H4 (cell line): ENCODE measurements at regions not wholly inside any gene's neighbourhood (a gene's known extent, or its start where the extent isn't known, plus 50 kb on each side); places are given as distances from the start of the nearest gene placed in this dataset.

Experiments used
- DNase-seq: peaks from one replicate; pipeline ENCODE4 v3.0.0-alpha.2; 2015; ENCODE audit warnings: low spot score

GRCh38 chr5:67373518-67373917 is 176.9 kb upstream of the CD180 start:
- DNase-seq: no peak

- no peak for DNase-seq
Measured at GRCh38 chr5:67372887-67373286, 176.3 kb upstream of the CD180 start.

GRCh38 chr5:67371924-67372323 is 175.3 kb upstream of the CD180 start:
- DNase-seq: no peak

- no peak for DNase-seq
Measured at GRCh38 chr5:67366691-67367395, 170.2 kb upstream of the CD180 start.

- DNase-seq: no peak
Measured at GRCh38 chr5:67366276-67366675, 169.7 kb upstream of the CD180 start.

GRCh38 chr5:67364381-67364970 is 167.9 kb upstream of the CD180 start:
- DNase-seq: no peak

GRCh38 chr5:67363963-67364362 is 167.4 kb upstream of the CD180 start:
- DNase-seq: no peak

- no peak for DNase-seq
Measured at GRCh38 chr5:67363180-67363709, 166.6 kb upstream of the CD180 start.

- DNase-seq: no peak
Measured at GRCh38 chr5:67361932-67362729, 165.5 kb upstream of the CD180 start.

GRCh38 chr5:67360047-67360446 is 163.4 kb upstream of the CD180 start:
- no peak for DNase-seq

GRCh38 chr5:67358186-67358585 is 161.6 kb upstream of the CD180 start:
- DNase-seq: no peak

- DNase-seq: no peak
Measured at GRCh38 chr5:67355120-67355713, 158.6 kb upstream of the CD180 start.

- DNase-seq: peak; percentile 77
Measured at GRCh38 chr5:67353500-67354450, 157.2 kb upstream of the CD180 start.

GRCh38 chr5:67350618-67351201 is 154.1 kb upstream of the CD180 start:
- DNase-seq: peak; percentile 72

- DNase-seq: peak; percentile 67
Measured at GRCh38 chr5:67350185-67350584, 153.6 kb upstream of the CD180 start.

- no peak for DNase-seq
Measured at GRCh38 chr5:67347821-67348220, 151.2 kb upstream of the CD180 start.

- no peak for DNase-seq
Measured at GRCh38 chr5:67346611-67347010, 150.0 kb upstream of the CD180 start.

- no peak for DNase-seq
Measured at GRCh38 chr5:67344870-67345269, 148.3 kb upstream of the CD180 start.

- DNase-seq: no peak
Measured at GRCh38 chr5:67343835-67344234, 147.2 kb upstream of the CD180 start.

GRCh38 chr5:67341478-67341877 is 144.9 kb upstream of the CD180 start:
- no peak for DNase-seq
